Liver (tissue), 8 donors: ENCODE measurements at regions not wholly inside any gene's neighbourhood (a gene's known extent, or its start where the extent isn't known, plus 50 kb on each side); places are given as distances from the start of the nearest gene placed in this dataset.

Experiments
- DNase-seq: peaks from one replicate; pipeline ENCODE4 v3.0.0-alpha.2; 2017; ENCODE audit warnings: low spot score
- H3K27ac ChIP-seq, 2 donors: one replicate each; pipeline ENCODE4 v1.7.0; 2013; ENCODE audit warnings: inconsistent platforms in 2 of 2, low read length in 2 of 2, control low read depth in 1 of 2, low read depth in 1 of 2, mild to moderate bottlenecking in 1 of 2
- H3K27me3 ChIP-seq, 4 donors: one replicate each; pipeline versions ENCODE4 v1.6.1 to v1.7.0; 2013; ENCODE audit warnings: low read length in 3 of 4, inconsistent platforms in 1 of 4, mild to moderate bottlenecking in 1 of 4, moderate library complexity in 1 of 4; ENCODE audit not compliant: control insufficient read depth in 4 of 4, insufficient read depth in 4 of 4
- H3K36me3 ChIP-seq, 4 donors: one replicate each; pipeline versions ENCODE4 v1.6.1 to v1.7.0; 2013; ENCODE audit warnings: low read length in 3 of 4, mild to moderate bottlenecking in 3 of 4, low read depth in 1 of 4, moderate library complexity in 1 of 4; ENCODE audit not compliant: control insufficient read depth in 4 of 4, insufficient read depth in 3 of 4
- H3K4me1 ChIP-seq, 4 donors: one replicate each; pipeline versions ENCODE4 v1.6.1 to v1.7.0; 2013; ENCODE audit warnings: low read length in 3 of 4, mild to moderate bottlenecking in 3 of 4, moderate library complexity in 1 of 4; ENCODE audit not compliant: control insufficient read depth in 4 of 4, insufficient read depth in 4 of 4
- H3K4me3 ChIP-seq, 3 donors: one replicate each; pipeline versions ENCODE4 v1.6.1 to v1.7.0; 2013; ENCODE audit warnings: low read length in 3 of 3, control low read depth in 1 of 3, low read depth in 1 of 3, mild to moderate bottlenecking in 1 of 3
- H3K9ac ChIP-seq, 2 donors: one replicate each; pipeline ENCODE4 v1.7.0; 2013; ENCODE audit warnings: low read length in 2 of 2, mild to moderate bottlenecking in 2 of 2, moderate library complexity in 2 of 2, control low read depth in 1 of 2, low read depth in 1 of 2
- H3K9me3 ChIP-seq, 4 donors: one replicate each; pipeline versions ENCODE4 v1.6.1 to v1.7.0; 2013; ENCODE audit warnings: low read length in 3 of 4; ENCODE audit not compliant: control insufficient read depth in 4 of 4
- CTCF ChIP-seq: fragments of 150-350 bp; IDR thresholded peaks from 2 replicates; pipeline ENCODE4 v1.5.1; 2017; ENCODE audit warnings: improper control_type of control experiment, low read depth, low read length; ENCODE audit not compliant: missing input control
- EGR1 ChIP-seq, 2 donors: IDR thresholded peaks; 2 replicates each; pipeline ENCODE4 v1.6.1; 2016 to 2018; ENCODE audit warnings: antibody characterized with exemption in 2 of 2, low read depth in 2 of 2
- FOXA1 ChIP-seq: IDR thresholded peaks from 2 replicates; pipeline ENCODE4 v1.6.1; 2016; ENCODE audit warnings: antibody characterized with exemption
- FOXA2 ChIP-seq: IDR thresholded peaks from 2 replicates; pipeline ENCODE4 v1.6.1; 2016; ENCODE audit warnings: antibody characterized with exemption
- HNF4A ChIP-seq, 2 donors: conservative IDR thresholded peaks; 2 replicates each; pipeline ENCODE4 v1.6.1; 2016; ENCODE audit warnings: antibody characterized with exemption in 2 of 2, mild to moderate bottlenecking in 2 of 2
- HNF4G ChIP-seq: IDR thresholded peaks from 2 replicates; pipeline ENCODE4 v1.6.1; 2016; ENCODE audit warnings: antibody characterized with exemption
- JUND ChIP-seq, 2 donors: IDR thresholded peaks; 2 replicates each; pipeline ENCODE4 v1.6.1; 2016; ENCODE audit warnings: antibody characterized with exemption in 2 of 2
- NR2F2 ChIP-seq: IDR thresholded peaks from 2 replicates; pipeline ENCODE4 v1.6.1; 2016; ENCODE audit warnings: antibody characterized with exemption
- REST ChIP-seq: IDR thresholded peaks from 2 replicates; pipeline ENCODE4 v1.6.1; 2016; ENCODE audit warnings: antibody characterized with exemption, mild to moderate bottlenecking
- RXRA ChIP-seq, 2 donors: IDR thresholded peaks; 2 replicates each; pipeline ENCODE4 v1.6.1; 2017 to 2018; ENCODE audit warnings: antibody characterized with exemption in 2 of 2, mild to moderate bottlenecking in 1 of 2
- SP1 ChIP-seq: IDR thresholded peaks from 2 replicates; pipeline ENCODE4 v1.6.1; 2018; ENCODE audit warnings: antibody characterized with exemption, mild to moderate bottlenecking
- YY1 ChIP-seq: IDR thresholded peaks from 2 replicates; pipeline ENCODE4 v1.6.1; 2016; ENCODE audit warnings: antibody characterized with exemption, mild to moderate bottlenecking
- ZBTB33 ChIP-seq: IDR thresholded peaks from 2 replicates; pipeline ENCODE4 v1.6.1; 2016; ENCODE audit warnings: antibody characterized with exemption
- WGBS: extraction: QIAGEN DNeasy Blood & Tissue Kit; methylation state at CpG from one replicate; pipeline ENCODE4 v1.1.7; 2013; 5-methylcytosine and 5-hydroxymethylcytosine counted together
- TF ChIP-seq, protein P1 (sequence below): IDR thresholded peaks from 2 replicates; pipeline ENCODE4 v1.6.1; 2016; ENCODE audit warnings: antibody characterized with exemption
- TF ChIP-seq, protein P2 (sequence below): IDR thresholded peaks from 2 replicates; pipeline ENCODE4 v1.6.1; 2016; ENCODE audit warnings: antibody characterized with exemption
- donor health status: healthy.
- donor health status: healthy.
- donor health status: healthy.
- donor health status: healthy.
- donor health status: healthy.

- H3K4me1 ChIP-seq, result no peaks in the 10 kb centered on the region
- H3K27ac ChIP-seq, result no peak overlapping the region
- WGBS, result 15% methylated on average over 1 of the region's 1 CpG
- DNase-seq, result no peak
- H3K27me3 ChIP-seq, result no peaks in the 10 kb centered on the region
- no peak overlapping the region for H3K9ac ChIP-seq
- TF ChIP-seq YY1 (no peak), FOXA1 (no peak), NR2F2 (no peak), SP1 (no peak), EGR1 (IDR thresholded peaks at IDR 0.05; ENCODE audit: low read depth in 2 of 2) (no peak), REST (no peak), ZBTB33 (no peak), RXRA (IDR thresholded peaks at IDR 0.05) (no peak), HNF4A (conservative IDR thresholded peaks at IDR 0.05) (no peak), CTCF (no peak), JUND (IDR thresholded peaks at IDR 0.05) (no peak), HNF4G (no peak)
- TF ChIP-seq, protein P1, sequence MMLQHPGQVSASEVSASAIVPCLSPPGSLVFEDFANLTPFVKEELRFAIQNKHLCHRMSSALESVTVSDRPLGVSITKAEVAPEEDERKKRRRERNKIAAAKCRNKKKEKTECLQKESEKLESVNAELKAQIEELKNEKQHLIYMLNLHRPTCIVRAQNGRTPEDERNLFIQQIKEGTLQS, result no peak
- TF ChIP-seq, protein P2, sequence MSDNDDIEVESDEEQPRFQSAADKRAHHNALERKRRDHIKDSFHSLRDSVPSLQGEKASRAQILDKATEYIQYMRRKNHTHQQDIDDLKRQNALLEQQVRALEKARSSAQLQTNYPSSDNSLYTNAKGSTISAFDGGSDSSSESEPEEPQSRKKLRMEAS, result no peak
- no peak overlapping the region for H3K4me3 ChIP-seq
- no peaks in the 10 kb centered on the region for H3K36me3 ChIP-seq
- no peaks in the 10 kb centered on the region for H3K9me3 ChIP-seq
Observed at GRCh38 chr3:176009256-176009655, 1150.1 kb downstream of the NAALADL2 start.

GRCh38 chr3:176005564-176005963, 1146.4 kb downstream of the NAALADL2 start:
- H3K27ac ChIP-seq, result no peak overlapping the region
- no peak overlapping the region for H3K4me3 ChIP-seq
- no peaks in the 10 kb centered on the region for H3K27me3 ChIP-seq
- H3K9ac ChIP-seq, result no peak overlapping the region
- H3K36me3 ChIP-seq, result no peaks in the 10 kb centered on the region
- TF ChIP-seq FOXA1, result no peak
- TF ChIP-seq FOXA2, result no peak
- 94% methylated on average over 1 of the region's 1 CpG for WGBS
- H3K4me1 ChIP-seq, result no peaks in the 10 kb centered on the region
- DNase-seq, result no peak
- H3K9me3 ChIP-seq, result no peaks in the 10 kb centered on the region
